ENCODE measurements at regions not wholly inside any gene's neighbourhood (a gene's known extent, or its start where the extent isn't known, plus 50 kb on each side); places are given as distances from the start of the nearest gene placed in this dataset.

DNA sequence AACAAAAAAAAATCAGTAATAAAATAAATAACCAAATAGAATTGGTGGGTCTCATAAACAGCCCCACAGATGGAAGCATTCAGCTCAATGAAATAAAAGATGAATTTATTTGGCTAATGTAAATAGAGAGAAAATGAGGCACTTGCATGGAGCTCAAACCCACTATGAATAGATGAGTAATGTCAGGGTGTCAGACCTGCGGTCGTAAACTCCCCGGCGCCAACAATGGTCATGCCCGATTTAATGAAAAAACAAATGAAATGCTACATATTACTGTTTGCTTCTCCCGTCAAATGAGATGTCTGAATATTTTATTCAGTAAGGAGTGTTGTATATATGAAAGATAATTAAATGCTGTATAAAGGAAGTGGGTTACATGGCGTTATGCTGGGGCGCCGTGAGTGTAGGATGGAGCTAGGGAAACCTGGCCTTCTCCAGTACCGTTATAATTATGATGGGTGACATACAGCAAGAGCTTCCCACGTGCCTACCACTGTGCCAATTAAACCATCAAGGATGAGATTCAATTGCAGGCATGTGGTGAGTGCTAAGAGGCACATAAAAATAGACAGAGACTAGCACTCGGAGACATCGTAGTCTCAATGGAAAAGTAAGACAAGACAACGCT is 648.1 kb downstream of the BCL11B start:
- DNase-seq (ENCODE audit: low spot score), result no peak

DNA sequence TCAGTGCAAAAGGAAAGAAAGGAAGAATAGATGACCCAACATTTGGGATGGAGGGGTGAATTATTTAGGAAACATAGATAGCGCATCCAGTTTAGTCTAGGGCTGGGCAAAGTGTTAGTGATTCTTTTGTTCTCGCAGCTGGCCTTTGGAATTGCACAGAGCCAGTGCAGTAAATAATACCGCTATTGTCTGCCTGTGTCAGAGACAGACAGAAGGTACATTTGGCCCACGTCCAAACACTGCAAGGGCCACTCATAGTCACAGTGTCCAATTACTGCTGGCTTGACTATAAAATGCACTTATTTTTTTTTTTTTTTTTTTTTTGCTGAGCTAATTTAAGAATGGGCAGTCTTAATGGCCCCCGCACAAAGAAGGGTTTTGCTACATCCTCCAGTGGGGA is 638.6 kb downstream of the BCL11B start:
- no peak for DNase-seq (ENCODE audit: low spot score)

DNA sequence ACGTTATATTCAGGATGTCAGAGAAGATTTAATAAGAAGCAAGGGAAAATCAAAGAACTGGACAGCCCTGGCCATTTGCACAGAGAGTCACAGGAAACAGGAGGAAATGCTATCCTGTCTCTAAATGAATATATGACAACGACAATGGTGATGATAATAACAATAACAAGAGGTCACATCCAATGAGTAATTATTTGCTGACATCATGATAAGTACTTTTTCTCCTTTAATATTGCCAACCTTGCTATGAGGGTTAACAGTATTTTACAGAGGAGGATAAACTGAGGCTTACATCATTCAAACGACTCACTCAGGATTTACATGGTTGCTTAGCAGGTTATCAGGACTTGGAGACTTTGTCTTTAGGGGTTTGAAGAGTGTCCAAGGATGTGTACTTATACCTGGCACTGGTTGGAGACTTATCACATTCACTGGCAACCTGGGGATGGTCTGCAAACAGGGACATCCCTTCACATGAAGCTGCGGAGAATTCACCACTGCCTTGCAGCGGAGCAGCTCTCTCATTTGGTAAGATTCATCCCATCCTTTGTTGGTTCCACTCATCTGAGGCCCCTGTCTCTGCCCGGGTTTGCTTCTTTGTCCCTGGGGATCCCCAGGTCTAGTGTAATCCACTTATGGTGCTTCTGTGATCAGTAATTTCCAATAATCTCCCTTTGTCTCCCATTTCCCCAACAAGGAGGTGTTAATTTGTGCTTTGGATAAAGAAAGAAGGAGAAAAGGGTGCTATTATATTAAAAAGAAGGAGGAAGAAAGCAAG is 637.8 kb downstream of the BCL11B start:
- DNase-seq (ENCODE audit: low spot score), result no peak

DNA sequence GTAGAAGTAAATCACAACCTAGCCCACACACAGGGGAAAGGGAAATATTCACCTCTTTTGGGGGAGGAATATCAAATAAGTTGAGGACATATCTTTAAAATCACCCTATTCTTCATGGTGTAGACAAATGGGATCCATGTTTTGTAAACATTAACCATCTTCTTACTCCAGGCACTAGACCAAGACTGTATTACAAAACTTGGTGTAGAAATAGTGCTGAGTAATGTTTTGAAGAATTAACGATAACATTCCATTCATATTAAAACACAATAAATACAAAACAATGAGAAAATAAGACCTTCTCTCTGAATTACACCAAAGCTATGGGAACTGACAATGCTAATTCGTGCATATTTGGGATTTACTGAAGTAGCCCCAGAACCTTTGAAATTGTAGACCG is 633.6 kb downstream of the BCL11B start:
- DNase-seq (ENCODE audit: low spot score), result no peak

DNA sequence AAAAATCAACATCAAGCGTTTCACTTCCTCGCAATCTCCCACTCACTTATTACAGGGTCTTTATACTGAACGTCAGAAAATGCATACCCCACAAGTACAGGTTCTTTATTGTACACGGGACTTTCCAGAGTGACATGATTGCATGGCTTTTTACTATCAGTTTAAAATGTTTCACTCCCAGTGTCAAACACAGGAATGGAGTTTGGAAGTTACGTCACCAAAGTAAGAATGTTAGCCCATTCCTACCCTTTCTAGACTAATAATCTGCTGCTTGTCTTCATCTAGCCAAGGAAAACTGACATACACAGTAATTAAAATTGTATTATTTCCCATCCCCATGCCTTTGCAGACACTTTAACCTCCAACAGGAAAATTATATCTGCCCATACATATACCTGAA is 624.2 kb downstream of the BCL11B start:
- DNase-seq (ENCODE audit: low spot score), result no peak

DNA sequence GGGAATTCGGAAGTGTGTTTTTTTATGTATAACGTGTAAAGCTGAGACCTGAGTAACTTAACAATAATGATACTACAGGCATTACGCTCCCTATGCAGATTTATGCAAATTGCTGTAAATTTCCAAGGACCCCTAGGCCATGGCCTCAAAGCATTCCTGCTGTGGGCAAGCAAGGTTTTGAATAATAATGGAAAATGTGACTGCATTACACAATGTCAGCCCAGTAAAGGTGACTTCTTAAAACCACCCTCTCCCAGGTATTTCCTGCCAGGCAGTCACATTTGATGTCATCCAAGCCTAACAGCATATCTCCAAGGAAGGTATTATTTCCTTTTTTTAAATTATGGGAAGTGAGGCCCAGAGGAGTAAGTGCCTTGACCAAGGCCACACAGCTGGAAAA is 621.0 kb downstream of the BCL11B start:
- no peak for DNase-seq (ENCODE audit: low spot score)

DNA sequence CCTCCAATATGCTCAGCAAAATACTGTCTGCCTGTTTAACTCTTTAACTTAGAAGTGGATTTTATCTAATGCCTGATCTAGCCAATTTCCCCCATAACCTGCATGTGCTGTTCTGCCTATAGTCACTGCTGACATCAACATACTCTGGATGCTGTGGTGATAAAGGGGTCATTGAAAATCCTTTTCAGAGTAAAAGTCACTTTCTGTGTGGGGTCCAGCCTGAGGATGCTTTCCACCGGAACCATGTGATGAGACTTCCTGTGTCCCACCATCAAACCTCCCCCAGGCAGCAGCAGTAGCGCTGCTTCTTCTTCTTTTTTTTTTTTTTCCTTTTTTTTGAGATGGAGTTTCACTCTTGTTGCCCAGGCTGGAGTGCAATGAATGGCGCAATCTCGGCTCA is 607.0 kb downstream of the BCL11B start:
- DNase-seq (ENCODE audit: low spot score), result no peak

DNA sequence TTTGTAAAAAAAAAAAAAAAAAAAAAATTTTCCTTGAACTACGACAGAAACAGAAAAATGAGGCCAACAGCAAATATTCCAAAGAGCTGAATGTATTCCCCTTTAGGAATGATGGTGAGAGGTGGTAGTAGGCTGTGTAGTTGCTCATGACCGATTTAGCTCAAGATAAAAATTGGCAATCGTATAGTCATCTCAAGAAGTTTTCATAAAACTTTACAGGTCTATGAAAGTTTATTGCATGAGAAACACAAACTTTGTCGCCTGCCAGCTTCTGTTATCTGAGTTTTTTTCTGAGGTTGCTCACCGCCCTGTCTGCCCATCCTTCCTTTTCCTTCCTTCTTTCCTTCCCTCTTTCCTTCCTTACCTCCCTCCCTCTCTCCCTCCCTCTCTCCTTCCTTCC is 605.5 kb downstream of the BCL11B start:
- no peak for DNase-seq (ENCODE audit: low spot score)

DNA sequence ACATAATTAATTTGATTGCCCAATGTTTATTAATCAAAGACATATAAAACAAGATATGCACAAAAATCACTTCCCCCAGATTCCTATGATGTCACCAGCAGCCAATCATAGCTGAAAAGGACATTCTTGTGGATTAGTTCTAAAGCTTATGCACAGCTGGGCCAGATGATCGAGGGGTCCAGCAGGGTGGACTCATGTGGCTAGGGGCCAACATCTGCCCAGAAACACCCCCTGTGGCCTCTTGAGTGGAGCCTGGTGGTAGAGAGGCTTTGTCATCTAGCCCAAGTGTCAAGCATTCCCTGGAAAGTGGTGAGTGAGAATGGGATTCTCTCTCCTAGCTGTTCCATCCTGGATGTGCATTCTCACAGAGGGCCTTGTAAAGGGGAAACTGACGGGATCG is 590.0 kb downstream of the BCL11B start:
- no peak for DNase-seq (ENCODE audit: low spot score)

DNA sequence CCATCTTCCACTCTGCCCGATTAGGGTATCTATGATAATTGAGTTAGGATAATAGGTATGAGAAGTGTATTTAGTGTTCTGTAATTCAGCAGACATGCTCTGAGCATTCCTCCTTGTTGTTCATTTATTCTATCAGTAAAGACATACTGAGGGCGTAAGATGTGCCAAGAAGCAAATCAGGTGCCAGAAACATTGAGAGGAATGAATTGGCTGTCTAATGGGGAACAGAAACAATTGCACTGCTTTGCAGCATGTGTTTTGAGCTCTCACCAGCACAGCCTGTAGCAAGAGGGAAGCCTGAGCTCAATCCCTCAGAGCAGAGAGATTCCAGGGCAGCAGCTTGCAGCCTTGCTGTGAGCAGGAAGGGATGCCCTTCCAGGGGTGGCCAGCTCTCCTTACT is 589.3 kb downstream of the BCL11B start:
- DNase-seq (ENCODE audit: low spot score), result no peak

DNA sequence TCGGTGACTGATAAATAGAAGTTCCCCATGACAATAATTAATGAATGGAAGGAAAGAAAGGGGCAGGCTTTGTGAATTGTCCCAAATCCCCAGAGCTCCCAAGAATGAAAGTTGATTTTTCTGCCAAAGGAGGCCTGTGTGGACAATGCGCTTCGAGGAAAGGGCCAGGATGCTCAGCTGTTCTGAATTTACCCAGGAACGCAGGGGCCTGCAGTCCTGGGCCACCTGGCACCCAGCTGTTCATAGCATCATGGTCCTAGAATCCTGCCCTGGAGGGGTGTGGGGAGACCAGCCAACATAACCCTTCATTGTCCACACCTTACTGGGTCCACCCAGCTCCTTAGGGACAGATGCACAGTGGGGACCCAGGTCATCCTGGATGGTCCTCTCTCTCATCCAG is 587.5 kb downstream of the BCL11B start:
- no peak for DNase-seq (ENCODE audit: low spot score)

DNA sequence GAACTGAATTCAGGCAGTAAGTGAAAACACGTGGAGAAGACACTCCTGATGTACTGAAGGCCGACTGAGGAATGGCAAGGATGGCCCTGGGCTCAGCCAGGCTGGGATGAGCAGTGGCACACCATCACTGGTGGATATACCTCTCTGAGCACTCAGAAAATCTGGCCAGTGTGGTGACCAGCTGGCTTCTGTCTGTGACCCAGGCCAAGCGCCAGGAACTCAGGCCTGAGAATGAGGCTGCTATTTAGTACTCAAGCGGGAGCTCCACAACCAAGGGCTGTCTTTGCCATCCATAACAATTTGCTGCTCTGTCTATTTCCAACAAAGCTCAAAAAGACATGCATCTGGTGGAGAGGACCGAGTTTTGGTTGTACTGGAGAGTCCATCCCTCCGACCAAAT is 586.3 kb downstream of the BCL11B start:
- DNase-seq (ENCODE audit: low spot score), result no peak

DNA sequence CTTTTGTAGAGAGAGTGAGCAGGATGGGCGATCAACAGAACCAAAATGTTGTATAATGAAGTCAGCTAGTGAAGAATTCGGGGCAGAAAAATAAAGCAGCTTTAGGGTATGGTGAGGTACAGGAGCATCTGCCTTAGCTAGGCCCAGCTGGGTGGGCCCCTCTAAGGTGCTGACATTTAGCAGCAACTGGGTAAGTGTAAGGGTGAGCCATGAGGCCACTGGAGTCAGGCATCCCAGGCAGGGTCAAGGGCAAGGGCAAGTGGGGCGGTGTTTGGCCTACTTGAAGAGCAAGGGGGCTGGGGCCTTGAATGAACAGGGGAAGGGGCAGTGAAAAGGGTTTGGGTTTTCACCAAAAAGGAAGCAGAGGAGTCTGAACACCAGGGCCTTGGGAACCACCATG is 583.6 kb downstream of the BCL11B start:
- DNase-seq (ENCODE audit: low spot score), result no peak

DNA sequence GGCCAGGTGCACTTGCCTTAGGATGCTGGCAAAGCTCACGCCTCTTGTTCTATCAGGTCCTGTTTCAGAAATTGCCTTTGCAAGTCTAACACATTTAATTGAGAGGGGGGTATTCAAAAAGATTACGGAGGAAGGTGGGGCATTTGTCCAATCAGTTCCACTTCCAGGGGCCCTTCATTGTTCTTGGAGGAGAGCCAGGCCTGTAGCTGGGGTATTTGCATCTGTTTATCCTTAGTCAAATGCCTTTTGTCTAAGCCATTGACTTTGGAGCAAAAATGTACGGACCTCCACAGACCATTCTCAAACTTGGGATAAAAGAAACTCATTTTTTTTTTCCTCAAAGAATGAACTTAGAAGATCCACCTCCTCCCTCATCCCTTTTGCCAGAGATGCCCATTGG is 582.0 kb downstream of the BCL11B start:
- DNase-seq (ENCODE audit: low spot score), result no peak

DNA sequence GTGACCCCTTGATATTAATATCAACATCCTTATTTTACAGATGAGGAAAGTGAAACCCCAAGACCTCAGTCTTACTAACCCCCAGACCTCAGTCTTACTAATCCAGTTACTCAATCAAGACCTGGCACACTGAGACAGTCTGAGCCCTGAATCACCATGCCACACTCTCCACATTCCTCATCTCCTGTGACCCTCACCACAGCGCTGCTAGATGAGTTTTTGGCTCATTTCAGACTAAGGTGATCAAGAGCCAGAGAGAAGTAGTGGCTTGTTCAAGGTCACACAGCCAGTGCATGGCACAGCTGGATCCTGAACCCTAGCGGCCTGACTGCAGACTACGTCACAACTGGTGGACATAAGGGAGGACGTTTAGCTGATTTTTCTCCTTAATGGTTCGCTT is 579.2 kb downstream of the BCL11B start:
- DNase-seq (ENCODE audit: low spot score), result no peak

DNA sequence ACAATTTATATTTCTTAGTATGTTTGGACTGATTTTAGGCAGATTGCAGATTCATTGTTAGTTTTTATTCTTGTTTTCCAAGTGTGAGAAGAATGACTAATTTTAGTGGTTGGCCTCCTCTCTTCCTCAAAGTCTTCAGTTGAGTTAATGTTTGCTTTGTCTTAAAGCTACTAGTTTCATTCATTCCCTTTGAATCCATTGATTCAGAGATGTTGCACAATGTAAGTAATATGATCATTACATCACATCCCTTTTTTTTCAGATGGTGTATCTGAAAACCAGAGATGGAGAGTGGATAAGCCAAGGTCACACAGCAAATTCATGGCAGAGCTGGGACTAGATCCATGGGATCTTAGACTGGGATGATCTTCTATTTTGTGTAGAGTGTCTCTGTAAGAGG is 577.5 kb downstream of the BCL11B start:
- DNase-seq (ENCODE audit: low spot score), result no peak

DNA sequence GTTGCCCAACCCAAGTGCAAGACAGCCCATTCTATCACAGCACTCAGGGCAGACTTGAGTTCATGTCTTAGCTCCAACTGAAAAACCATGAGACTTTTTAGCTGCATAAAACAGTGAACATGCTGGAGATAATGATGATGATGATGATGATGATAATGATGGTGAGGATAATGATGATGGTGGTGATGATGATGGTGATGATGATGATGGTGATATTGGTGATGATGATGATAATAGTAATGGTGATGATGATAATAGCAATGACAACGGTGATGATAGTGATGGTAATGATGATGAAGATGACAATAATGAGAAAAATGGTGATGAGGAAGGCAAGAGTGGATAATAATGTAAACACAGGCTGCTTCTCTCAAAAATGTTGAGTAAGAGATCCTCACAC is 576.2 kb downstream of the BCL11B start:
- DNase-seq (ENCODE audit: low spot score), result no peak

DNA sequence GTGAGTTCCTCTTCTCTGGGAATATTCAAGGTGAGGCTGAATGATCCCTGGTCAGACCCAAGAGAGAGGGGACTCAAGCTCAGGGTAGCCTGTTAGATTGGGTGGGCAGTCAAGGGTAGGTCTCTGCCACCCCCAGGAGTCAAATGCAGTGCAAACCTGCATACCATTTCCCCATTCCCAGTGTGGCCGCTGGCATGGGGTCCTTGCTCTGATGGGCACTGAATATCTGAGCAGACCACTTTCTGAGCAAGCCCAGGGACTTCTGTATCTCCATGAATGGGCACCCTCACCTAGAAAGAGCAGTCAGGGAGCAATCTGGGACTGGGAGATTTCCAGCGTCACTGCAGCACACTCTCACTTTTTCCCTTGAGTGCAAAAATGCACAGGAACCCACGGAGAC is 573.7 kb downstream of the BCL11B start:
- DNase-seq (ENCODE audit: low spot score), result no peak

DNA sequence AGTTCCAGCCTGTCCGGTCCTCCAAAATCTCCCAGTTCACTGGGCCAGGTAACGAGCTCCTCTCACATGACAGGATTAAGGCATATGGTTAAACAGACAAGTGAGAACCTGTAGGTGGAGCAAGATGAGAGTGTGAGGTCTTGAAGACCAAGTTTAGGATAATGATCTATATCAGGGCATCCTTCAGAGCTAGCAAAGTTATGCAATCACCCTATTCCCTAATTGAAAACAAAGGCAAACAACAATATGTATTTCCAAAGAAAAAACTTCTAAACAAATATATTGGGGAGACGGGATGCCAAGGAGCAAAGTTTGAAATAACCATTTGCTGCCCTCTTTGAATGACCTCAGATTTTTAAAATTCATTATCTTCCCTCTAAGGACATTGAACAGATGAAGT is 571.2 kb downstream of the BCL11B start:
- DNase-seq (ENCODE audit: low spot score), result no peak

DNA sequence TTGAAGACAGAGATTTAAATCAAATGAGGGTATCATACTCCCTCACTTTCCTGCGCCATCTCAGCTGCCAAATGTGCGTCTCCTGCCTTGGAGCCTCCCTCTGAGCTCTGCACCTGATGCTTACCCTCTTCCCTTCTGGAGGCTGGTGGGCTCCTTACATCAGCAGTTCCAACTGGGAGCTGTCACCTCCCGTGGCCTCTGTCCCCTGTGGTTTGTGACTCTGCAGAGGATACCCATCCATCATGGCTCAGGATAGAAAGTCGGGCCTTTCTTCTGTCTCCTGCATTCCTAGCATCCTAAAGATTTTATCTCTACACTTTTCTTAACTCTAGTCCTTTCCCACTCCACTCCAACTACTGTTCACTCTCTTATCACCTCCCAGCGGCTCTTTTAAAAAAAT is 570.6 kb downstream of the BCL11B start:
- DNase-seq (ENCODE audit: low spot score), result no peak

DNA sequence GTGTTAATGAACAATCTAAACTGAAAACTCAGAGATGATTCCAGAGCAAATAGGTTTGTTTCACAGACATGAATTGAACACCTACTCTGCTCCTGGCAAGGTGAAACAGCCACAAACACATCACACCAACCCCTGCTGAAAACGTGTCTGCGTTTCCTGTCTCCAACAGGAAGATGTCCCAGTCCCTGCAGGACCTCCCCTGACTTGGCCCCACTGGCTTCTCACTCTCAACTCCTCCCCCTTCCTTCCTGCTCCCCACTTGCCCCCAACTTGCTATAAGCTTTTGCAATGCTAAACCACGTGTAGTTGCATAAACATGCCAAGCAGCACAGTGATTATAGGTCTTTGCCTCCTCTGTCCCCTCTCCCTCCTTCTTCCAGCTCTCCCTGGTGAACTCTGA is 567.6 kb downstream of the BCL11B start:
- DNase-seq (ENCODE audit: low spot score), result no peak

DNA sequence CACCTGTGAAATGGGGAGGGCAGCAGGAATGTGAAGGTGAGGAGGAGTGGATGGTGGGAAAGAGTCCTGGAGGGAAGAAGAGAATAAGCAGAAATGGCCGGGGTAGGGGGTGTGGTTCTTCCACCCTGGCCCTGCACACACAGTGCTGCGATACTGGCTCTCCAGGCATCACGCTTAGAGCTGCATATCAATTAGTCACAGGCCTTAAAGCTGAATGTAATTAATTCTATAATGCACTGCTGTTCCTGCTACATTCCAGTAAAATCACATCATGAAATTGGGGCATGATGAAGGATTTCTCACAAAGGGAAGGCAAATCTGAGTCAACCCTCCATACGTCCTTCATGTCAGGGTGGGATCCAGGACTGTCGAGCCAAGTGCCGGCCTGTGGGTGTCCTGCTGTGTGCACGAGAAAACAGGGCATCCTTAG is 566.1 kb downstream of the BCL11B start:
- DNase-seq (ENCODE audit: low spot score), result no peak

DNA sequence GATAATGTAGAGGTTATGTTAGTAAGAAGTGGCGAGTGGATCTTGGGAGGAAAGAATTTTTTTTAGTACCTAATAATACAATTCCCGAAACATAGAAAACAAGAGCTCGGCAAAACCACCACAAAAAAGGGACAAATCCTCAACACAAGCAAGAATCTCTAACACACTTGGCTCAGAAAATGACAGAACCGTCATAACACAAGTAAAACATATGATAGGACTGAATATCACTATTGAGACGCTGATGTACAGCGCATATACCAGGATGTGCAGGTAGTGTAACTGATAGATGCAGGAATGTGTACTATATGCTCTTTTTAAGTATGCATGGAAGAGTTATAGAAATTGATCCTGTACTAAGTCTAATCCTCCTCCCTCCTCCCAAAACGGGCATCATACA is 564.5 kb downstream of the BCL11B start:
- DNase-seq (ENCODE audit: low spot score), result no peak

DNA sequence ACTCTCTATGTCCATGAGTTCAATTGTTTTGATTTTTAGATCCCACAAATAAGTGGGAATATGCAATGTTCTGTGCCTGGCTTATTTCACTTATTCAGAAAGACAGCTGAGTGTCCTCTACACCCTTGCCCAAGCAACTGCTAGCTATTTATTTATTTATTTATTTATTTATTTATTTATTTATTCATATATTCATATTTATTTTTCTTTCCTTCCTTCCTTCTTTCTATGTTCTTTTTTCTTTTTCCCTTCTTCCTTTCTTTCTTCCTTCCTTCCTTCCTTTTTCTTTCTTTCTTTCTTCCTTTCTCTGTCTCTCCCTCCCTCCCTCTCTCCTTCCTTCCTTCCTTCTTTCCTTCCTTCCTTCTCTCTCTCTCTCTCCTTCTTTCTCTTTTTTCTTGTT is 563.4 kb downstream of the BCL11B start:
- DNase-seq (ENCODE audit: low spot score), result no peak
